Keratinocyte (primary cell): ENCODE measurements at regions not wholly inside any gene's neighbourhood (a gene's known extent, or its start where the extent isn't known, plus 50 kb on each side); places are given as distances from the start of the nearest gene placed in this dataset.

Source experiments
- CTCF ChIP-seq, 3 experiments: IDR thresholded peaks in 1 of 3; conservative IDR thresholded peaks in 1 of 3; optimal IDR thresholded peaks in 1 of 3; 2 replicates in 2 of 3; 3 replicates in 1 of 3; pipeline versions ENCODE3 to v1.5.1; 2011; ENCODE audit warnings: low read length in 3 of 3, mild to moderate bottlenecking in 3 of 3, moderate library complexity in 2 of 3, control low read depth in 1 of 3, inconsistent platforms in 1 of 3; ENCODE audit not compliant: insufficient read depth in 2 of 3; ENCODE audit errors: extremely low read depth in 1 of 3
- EZH2 ChIP-seq: IDR thresholded peaks from one replicate; pipeline ENCODE4 v1.6.1; 2012; ENCODE audit warnings: inconsistent platforms, mild to moderate bottlenecking, low read length, moderate library complexity

- TF ChIP-seq CTCF (optimal IDR thresholded peaks at IDR 0.05 in 1 of 3, IDR thresholded peaks at IDR 0.05 in 1 of 3, conservative IDR thresholded peaks at IDR 0.05 in 1 of 3; ENCODE audit: extremely low read depth in 1 of 3, insufficient read depth in 2 of 3, low read length in 3 of 3) (no peak), EZH2 (no peak)
Observed at GRCh38 chr9:90975781-90976538, 174.3 kb downstream of the SYK start.
